Gastroesophageal sphincter (tissue), 3 donors: ENCODE measurements at regions not wholly inside any gene's neighbourhood (a gene's known extent, or its start where the extent isn't known, plus 50 kb on each side); places are given as distances from the start of the nearest gene placed in this dataset.

ENCODE experiments used
- CTCF ChIP-seq, 4 experiments: fragments of 200-600 bp in 2 of 4; fragments of 450-650 bp in 2 of 4; sonication (generic) in 1 of 4; IDR thresholded peaks; one replicate each; pipeline ENCODE4 v1.5.1; 2017 to 2019; ENCODE audit warnings: antibody characterized with exemption in 4 of 4, mild to moderate bottlenecking in 2 of 4, moderate library complexity in 2 of 4
- EP300 ChIP-seq: sonication (generic); formaldehyde crosslinking; IDR thresholded peaks from one replicate; pipeline ENCODE4 v1.6.1; 2017; ENCODE audit warnings: antibody characterized with exemption, mild to moderate bottlenecking
- POLR2A ChIP-seq, 2 donors: fragments of 450-650 bp; IDR thresholded peaks; one replicate each; pipeline ENCODE4 v1.6.1; 2017; ENCODE audit warnings: antibody characterized with exemption in 2 of 2, mild to moderate bottlenecking in 2 of 2, moderate library complexity in 1 of 2
- POLR2AphosphoS5 ChIP-seq: sonication (generic); formaldehyde crosslinking; IDR thresholded peaks from one replicate; pipeline ENCODE4 v1.6.1; 2017; ENCODE audit warnings: antibody characterized with exemption

GRCh38 chr11:11081288-11081687 lies 223.4 kb upstream of the ZBED5 start:
- no peak for TF ChIP-seq CTCF (IDR thresholded peaks at IDR 0.05)
- no peak for TF ChIP-seq POLR2A (IDR thresholded peaks at IDR 0.05)
- no peak for TF ChIP-seq EP300
- TF ChIP-seq POLR2AphosphoS5: no peak
